Activated naive CD8-positive, alpha-beta T cell treated with anti-CD3 and anti-CD28 coated beads, Interleukin-2, amount 50 U/mL, for 16 hours (primary cell): ENCODE measurements at regions not wholly inside any gene's neighbourhood (a gene's known extent, or its start where the extent isn't known, plus 50 kb on each side); places are given as distances from the start of the nearest gene placed in this dataset.

Source experiments
- DNase-seq: peaks from one replicate; pipeline ENCODE4 v3.0.0-alpha.2; 2020; ENCODE audit warnings: low read depth, low spot score

DNA sequence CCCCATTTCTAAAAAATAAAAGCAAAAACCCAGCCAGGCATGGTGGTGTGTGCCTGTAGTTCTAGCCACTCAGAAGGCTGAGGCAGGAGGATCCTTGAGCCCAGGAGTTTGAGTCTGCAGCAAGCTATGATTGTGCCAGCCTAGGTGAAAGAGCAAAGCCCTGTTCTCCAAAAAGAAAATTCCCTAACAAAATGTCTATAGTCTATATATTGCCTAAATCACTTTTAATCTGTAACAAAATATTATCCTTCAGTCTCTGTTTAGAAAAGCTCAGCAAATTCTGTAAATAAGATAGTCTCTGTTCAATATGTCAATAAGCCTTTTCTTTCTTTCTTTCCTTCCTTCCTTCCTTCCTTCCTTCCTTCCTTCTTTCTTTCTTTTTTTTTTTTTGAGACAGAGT is 75.8 kb upstream of the ZFP64 start:
- no peak for DNase-seq

DNA sequence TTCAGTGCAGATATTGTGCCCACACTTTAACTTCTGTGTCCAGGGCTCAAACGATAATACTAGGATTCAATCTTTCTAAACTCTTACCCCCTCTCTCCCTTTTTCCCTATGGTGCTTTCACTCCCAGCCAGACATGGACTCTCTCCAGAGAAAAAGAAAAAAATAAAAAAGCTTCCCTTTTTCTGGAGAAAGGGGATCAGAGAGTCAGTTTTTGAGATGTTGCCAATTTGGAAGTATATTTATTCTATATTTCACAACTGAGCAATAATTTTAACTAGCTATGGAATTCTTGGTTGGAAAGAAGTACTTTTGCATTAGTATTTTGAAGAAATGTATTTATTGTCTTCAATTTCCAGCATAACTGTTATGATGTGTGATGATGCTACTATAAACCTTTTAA is 72.2 kb upstream of the ZFP64 start:
- no peak for DNase-seq

DNA sequence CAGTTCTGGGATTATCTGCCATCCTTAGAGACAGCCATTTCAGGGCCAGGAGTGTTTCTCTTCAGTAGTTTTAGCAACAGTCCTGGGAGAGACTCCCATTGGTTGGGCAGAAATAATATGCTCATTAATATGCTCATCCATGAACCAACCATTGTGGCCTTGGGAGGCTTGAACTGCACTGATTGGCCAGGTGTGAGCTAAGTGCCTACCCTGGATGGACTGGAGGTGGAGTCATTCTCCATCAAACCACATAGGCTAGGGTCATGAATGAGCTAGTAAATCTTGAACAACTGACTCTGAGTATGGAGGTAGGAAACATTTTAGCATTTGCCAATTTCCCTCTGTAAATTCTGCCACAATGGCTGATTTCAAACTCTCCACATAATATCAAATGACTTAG is 70.2 kb upstream of the ZFP64 start:
- no peak for DNase-seq

DNA sequence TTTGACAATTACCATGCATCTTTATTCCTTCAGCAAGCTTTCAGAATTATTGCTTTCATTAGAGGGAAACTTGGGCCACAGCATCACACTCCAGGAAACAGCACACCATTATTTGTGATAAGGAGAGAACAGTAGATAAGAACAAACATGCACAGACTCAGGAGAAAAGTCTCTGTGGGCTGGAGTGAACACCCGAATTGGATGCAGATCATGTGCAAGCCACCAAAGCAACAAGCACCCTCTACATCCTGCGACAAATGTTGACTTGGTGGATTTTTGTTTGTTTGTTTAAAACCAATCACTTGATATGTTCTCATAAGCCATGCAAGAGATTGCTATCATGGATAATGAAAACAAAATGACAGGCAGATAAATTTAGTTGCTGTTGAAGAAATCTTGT is 67.7 kb upstream of the ZFP64 start:
- no peak for DNase-seq

DNA sequence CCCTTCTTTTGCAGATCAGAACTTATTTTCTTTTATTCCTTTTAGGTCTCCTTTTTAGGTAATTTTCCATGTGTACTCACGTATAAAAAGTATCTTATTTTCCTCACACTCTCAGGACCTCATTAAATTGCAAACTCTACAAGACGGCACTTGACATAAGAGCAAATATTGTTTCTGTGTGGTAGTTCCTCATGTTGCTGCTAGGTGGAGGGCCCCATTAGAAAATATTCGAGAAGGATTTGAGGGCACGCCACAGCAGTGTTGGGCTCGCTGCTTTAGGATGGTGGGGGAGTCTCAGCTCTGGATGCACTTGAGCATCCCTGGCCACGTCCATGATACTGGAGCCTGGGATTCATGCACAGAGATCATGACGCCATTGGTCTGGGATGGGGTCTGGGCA is 64.9 kb upstream of the ZFP64 start:
- DNase-seq, result no peak

DNA sequence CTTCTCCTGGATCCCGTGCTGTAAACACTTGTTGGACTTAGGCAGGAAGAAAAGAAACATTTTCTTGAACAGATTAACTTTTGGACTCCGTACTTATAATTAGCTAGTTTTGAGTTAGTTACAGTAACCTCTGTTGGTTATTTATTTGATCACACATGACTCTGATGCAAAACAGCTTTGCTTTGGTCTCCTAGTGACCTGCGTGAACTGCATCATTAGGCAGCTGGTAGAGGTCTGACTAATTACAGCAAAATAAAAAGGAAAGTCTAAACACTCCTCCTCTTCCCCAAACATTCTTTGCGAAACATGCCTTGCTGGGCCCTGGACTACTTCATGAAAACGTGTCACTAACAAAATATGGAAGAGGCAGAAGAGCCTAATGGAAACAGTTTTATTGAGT is 61.1 kb upstream of the ZFP64 start:
- DNase-seq, result no peak

DNA sequence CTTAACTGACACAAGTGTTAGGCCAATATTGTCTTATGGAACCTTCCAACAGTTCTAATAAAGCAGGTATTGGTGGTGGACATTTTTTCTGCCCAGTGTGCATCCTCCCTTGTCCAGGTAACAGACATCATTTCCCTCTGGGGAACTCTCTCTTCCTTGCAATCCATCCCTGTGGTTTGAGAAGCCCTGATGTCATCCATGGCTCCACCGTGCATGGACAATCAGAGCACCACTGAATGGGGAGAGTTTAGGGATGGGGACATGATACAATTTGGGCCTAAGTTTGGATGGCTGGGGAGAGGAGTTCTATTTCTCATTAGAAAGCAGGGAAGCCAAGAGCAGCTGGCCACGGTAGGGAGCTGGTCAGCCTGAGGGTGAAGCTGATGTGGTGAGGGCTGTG is 60.2 kb upstream of the ZFP64 start:
- DNase-seq, result no peak

DNA sequence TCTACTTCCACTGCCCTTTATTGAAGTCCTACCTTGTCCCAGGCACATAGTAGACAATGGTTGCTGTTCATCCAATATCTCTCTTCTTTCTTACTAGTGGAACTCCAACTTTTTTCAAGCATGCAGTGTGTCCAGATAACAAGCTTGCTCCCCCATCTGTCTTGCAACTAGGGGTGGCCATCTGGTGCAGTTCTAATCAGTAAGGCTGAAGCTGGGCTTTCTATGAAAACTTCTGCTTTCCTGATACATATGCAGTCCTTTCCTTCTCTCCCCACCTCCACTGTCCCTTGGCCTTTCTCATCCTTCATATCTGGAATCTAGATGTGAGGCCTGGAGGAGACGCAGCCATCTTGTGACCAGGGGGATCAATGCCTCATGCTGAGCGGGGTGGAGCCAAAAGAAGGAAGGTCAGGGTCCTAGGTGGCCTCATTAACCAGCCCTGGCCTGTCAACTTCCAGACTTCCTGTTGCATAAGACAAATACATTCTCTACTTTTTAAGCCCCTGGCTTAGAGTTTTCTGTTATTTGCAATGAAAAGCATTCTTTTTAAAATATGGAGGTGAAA is 59.6 kb upstream of the ZFP64 start:
- no peak for DNase-seq

DNA sequence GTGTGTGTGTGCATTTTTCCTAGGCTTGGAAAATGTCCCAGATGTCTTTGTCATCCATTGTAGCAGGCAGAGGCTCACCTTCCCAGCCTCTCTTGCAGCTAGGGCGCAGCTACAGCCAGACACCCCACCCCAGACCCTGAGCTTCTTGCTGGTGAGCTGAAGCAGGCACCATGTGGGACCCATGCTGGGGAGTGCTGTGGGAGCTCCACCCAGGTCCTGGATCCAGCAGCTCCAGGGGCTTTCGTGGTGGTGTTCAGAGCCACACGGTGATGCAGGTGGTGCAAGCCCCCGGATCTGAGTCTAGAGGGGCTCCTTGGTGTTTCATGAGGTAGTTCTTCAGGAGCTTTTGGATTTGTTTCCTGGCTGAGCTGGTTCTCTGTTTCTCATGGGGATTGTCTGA is 56.0 kb upstream of the ZFP64 start:
- DNase-seq, result no peak

DNA sequence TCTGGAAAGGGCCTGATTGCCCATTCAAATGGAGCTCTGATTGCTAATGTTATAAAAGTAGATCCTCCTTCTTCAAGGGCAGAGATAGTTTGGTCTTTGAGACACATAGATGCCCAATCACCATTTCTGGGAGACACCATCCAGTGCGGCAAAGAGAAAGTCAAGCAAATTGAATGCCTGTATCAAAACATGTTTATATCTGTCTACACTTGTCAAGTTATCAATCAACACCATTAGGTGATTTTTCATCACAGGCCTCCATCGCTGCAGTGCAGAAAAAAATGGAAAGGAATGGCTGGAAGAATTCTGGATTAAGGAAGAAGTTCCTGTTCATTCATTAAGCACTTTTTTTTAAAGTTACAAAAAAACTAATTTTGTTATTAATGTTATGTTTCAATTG is 54.8 kb upstream of the ZFP64 start:
- no peak for DNase-seq

DNA sequence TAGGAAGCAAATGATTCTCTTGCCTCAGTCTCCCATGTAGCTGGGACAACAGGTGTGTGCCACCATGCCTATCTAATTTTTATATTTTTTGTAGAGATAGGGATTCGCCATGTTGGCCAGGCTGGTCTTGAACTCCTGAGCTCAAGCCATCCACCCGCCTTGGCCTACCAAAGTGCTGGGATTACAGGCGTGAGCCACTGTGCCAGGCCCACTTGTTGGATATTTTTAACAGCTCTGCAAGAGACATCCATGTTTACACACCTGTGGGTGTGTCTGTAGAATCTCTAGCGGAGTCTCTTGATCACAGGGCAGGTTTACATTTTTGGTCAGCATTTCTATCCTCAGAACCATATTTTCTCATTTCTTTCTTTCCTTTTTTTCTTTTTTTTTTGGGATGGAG is 53.1 kb upstream of the ZFP64 start:
- DNase-seq, result no peak

DNA sequence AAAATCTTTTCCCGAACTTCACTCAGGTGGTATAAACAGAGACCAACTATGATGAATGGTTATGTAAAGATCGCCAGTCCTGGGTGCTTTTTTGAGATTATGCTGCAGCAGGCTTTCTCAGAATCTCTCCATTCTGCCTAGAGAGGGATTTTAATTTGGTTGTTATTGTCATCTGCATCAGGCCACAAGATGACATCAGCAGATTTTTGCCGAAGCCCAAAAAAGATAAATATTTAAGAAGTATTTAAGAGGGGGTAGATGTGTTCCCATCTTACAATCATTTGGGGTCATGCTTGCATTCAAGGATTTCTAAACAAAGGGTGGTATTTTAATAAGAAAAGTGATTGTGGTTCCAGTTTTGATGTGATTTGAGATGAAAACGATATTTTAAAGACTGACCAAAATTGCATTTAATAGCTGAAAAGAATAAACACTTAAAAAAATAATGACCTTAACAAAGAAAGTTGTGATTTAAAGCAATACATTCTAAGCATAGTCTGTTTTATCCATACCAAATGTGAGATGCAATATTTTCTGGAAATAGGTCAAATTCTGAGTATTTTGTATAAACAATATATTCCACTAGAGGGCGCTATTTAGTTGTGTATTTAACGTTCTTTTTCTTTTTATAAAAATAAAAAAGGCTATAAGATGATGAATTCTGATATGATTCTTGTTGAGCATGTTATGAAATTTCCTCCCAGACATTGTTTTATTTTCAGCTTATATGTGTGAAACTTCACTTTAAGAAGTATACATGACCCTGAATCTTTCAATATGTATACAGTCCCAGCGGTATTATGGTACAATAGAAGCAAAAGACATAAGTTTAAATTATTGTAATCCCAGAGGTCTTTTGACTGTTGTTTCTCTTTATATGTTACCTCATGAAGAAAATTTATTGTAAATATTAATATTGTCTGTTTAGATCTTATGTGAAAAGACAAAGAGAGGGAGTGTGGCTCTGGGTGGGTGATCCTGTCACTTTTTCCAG is 51.0 kb upstream of the ZFP64 start:
- no peak for DNase-seq
